Activated CD8-positive, alpha-beta memory T cell treated with anti-CD3 and anti-CD28 coated beads, Interleukin-2, amount 50 U/mL, for 24 hours (primary cell): ENCODE measurements at regions not wholly inside any gene's neighbourhood (a gene's known extent, or its start where the extent isn't known, plus 50 kb on each side); places are given as distances from the start of the nearest gene placed in this dataset.
"Not testable (repeated sequence)": the region's sequence is repeated elsewhere in the genome, so short reads cannot be mapped to it uniquely, and the experiment has no call there.

ENCODE experiments used
- DNase-seq: peaks from one replicate; pipeline ENCODE4 v3.0.0-alpha.2; 2020; ENCODE audit errors: extremely low read depth

GRCh38 chr14:97029800-97030199 lies 232.6 kb downstream of the VRK1 start:
- no peak for DNase-seq

- DNase-seq: no peak
These were observed 234.3 kb downstream of the VRK1 start for GRCh38 chr14:97031530-97031929.

- no peak for DNase-seq
These were observed 236.4 kb downstream of the VRK1 start for GRCh38 chr14:97033556-97034081.

- DNase-seq: no peak
These were observed 239.1 kb downstream of the VRK1 start for GRCh38 chr14:97036086-97036852.

GRCh38 chr14:97039717-97040363 lies 242.7 kb downstream of the VRK1 start:
- DNase-seq: no peak

- no peak for DNase-seq
These were observed 249.8 kb downstream of the VRK1 start for GRCh38 chr14:97046967-97047366.

- DNase-seq: no peak
These were observed 254.8 kb downstream of the VRK1 start for GRCh38 chr14:97052001-97052400.

- DNase-seq: no peak
These were observed 256.8 kb downstream of the VRK1 start for GRCh38 chr14:97053941-97054340.

GRCh38 chr14:97055355-97055754 lies 258.2 kb downstream of the VRK1 start:
- DNase-seq: no peak

GRCh38 chr14:97056086-97056485 lies 258.9 kb downstream of the VRK1 start:
- DNase-seq: no peak

GRCh38 chr14:97057238-97058073 lies 260.3 kb downstream of the VRK1 start:
- DNase-seq: no peak

GRCh38 chr14:97058074-97058467 lies 260.9 kb downstream of the VRK1 start:
- no peak for DNase-seq

- no peak for DNase-seq
These were observed 261.4 kb downstream of the VRK1 start for GRCh38 chr14:97058589-97058988.

GRCh38 chr14:97061198-97061597 lies 264.0 kb downstream of the VRK1 start:
- no peak for DNase-seq

GRCh38 chr14:97061714-97062113 lies 264.5 kb downstream of the VRK1 start:
- DNase-seq: no peak

- no peak for DNase-seq
These were observed 268.3 kb downstream of the VRK1 start for GRCh38 chr14:97065305-97066067.

GRCh38 chr14:97066068-97066899 lies 269.1 kb downstream of the VRK1 start:
- DNase-seq: no peak

GRCh38 chr14:97068293-97068692 lies 271.1 kb downstream of the VRK1 start:
- DNase-seq: not testable (repeated sequence)

GRCh38 chr14:97070259-97070658 lies 273.1 kb downstream of the VRK1 start:
- DNase-seq: no peak

- no peak for DNase-seq
These were observed 274.0 kb downstream of the VRK1 start for GRCh38 chr14:97071177-97071576.

GRCh38 chr14:97073622-97074021 lies 276.4 kb downstream of the VRK1 start:
- no peak for DNase-seq
